CD4-positive, alpha-beta T cell treated with Interleukin-4 for 4 hours (primary cell): ENCODE measurements at regions not wholly inside any gene's neighbourhood (a gene's known extent, or its start where the extent isn't known, plus 50 kb on each side); places are given as distances from the start of the nearest gene placed in this dataset.
A peak's percentile ranks its signal among the peaks of the same experiment; 100 is the strongest.

ENCODE experiments used
- DNase-seq: peaks from one replicate; pipeline ENCODE4 v3.0.0-alpha.2; 2020

DNA sequence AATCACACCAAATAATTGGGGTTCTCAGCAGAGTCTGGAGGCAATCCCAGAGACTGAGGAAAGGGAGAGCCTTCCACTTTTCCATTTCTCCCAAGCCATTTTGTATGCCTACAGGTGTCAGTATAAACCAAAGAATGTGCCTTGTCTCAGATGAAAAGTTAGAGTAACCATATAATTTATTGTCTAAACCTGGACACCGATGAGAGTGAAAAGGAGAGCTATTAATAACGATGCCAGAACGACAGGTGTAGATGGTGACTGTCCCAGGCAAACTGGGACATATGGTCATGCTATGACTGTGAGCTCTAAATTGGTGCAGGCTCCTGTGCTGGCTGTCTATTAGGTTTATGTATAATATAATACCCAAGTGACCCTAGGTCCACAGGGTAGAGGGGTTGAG is 219.6 kb downstream of the ARHGAP12 start:
- no peak for DNase-seq

DNA sequence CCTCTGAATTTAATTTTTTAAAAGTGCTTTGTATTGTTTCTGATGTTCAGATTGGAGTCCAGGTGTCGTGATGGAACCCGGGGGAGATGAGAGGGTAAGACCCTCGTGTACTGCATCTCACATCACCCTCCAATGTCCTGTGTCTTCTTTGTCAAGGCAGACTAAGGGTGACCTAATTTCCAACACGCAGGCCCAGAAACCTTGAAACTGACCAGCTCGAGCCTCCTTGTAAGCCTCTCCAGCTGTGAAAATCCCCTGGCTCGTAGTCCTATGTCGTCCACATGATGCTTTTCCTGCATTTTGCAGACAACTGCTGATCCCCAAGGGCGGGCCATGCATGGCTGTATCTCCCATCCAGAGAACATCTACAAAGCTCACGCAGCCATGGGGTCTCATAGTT is 220.2 kb downstream of the ARHGAP12 start:
- DNase-seq, result no peak

DNA sequence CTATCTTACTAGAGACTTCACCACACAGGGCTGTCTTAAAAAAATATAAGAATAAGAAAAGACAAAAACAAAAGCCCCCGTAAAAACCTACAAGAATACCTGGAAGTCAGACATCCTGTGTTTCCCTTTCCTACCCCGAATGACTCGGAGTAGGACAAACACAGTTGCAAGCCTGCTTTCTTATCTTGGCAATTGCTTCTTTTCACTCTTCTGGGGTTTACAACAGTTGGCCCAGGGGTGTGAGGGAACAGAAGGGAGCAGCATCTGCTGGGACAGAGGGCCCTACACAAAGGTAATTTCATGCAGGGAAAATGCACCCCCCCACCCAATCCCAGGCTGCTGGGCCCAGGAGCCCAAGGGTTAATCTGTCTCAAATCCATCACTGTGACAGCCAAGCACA is 220.6 kb downstream of the ARHGAP12 start:
- no peak for DNase-seq

DNA sequence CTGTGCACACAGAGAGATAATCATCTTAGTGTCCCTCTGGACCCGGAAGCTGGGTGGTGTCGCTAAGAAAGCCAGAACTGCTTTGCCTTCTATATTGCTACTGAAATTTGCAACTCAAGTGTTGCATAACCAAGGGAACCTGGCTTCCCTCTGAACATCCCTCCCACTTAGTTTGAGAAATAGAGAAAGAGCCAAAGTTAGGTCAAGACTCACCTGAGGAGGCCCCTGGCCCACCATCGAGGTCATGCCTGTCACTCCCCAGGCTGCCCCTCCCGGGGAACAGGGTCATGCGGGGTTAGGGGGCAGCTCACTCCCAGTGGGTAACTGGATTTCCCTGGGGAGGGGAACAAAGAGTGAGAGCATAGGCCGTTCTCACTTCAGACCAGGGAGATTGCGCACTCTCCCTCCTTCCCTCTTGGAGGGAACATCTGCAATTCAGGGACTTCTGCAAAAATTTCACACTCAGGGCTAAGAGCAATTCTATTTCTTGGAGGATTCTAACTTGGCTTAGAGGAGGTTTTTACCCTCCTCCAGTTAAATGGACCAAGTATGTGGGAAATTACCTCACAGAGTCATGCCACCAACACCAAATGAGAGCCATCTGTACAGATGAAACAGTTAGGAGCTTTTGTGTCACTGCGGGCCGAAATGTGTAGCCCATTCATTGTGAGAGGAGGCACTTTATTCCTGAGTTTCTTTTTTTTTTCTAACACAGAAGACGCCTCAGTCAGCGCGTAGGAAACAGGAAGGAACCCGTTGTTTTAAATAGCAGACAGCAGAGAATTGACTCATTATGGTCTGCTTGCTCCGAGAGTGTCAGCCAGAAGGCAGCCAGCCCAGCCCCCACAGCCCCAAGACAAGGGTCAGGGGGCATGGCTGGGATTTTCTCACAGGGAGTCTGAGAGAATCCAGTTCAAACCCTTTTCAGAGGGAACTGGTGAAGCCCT is 221.3 kb downstream of the ARHGAP12 start:
- DNase-seq, result peak; percentile 24

DNA sequence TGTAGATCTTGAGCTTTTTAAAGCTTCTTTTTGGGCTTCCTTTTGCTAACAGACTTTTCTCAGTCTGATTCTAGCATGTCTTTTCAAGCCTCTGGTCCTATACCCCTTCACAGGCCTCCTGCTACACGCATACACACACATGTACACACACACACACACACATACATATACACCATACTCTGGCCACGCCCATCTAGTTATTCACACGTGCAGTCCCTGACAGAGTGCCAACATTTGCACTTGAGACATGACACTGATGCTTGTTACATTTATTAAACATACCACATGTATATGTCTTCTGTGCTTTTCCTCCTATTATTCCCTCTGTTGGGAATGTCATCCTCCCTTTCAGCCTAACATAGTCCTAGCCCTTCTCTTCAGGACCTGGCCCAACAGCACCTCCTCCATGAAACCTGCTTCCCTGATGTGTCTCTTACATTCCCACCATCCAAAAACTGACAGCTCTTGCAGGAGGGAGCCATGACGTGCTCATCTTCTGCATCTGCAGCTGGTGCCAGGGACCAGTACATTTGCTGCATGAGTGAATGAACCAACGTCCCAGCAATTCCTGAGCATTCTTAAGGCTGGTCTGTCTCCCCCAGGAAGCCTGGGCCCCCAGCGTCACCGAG is 222.1 kb downstream of the ARHGAP12 start:
- DNase-seq, result no peak

DNA sequence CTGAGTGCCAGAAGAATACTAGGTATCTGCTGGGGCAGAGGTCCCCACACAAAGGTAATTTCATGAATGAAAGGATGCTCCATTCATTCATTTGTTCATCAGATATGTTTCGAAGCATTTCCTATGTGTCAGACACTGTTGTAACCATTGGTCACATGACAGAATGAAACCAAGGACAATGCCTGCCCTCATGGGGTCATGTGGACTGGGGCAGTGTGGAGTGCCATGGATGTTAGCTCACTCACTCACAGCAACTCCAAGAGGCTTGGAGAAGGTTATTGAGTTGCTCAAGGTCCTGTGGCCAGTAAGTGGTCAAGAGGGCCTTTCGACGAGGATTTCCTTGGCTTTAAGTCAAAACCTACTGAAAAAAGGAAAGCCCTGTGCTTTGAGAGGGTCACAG is 223.5 kb downstream of the ARHGAP12 start:
- DNase-seq, result no peak

DNA sequence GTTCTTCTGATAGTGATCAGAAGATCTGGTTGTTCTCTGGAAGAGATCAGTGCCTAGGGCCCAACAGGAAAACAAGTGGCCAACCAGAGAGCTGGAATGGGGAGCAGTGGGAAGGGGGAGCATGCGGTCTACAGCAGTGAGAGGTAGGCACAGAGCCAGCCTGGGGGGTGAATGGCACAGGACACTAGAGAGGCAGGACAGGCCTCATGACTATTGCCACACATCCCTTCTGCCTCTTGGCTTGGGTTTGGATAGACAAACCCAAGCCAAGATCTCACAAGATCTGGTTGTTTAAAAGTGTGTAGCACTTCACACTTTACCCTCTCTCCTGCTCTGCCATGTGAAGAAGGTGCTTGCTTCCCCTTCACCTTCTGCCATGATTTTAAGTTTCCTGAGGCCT is 224.4 kb downstream of the ARHGAP12 start:
- DNase-seq, result no peak

DNA sequence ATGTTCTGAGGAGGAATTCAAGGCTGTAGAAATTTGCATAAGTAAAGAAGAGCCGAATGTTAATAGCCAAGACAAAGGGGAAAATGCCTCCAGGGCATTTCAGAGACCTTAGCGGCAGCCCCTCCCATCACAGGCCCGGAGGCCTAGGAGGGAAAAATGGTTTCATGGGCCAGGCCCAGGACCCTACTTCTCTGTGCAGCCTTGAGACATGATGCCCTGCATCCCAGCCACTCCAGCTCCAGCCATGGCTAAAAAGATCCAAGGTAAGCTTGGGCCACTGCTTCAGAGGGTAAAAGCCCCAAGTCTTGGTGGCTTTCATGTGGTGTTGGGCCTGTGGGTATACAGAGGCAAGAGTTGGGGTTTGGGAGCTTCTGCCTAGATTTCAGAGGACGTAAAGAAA is 225.7 kb downstream of the ARHGAP12 start:
- DNase-seq, result no peak

DNA sequence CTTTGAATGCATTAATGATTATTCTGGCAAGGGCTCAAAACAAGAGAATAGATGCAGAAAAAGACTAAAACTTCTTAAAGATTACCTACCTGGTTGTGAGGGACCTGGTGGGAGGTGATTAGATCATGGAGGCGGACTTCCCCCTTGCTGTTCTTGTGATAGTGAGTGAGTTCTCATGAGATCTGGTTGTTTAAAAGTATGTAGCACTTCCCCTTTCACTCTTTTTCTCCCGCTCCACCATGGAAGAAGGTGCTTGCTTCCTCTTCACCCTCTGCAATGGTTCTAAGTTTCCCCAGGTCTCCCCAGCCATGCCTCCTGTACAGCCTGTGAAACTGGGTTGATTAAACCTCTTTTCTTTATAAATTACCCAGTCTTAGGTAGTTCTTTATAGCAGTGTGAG is 226.6 kb downstream of the ARHGAP12 start:
- no peak for DNase-seq

DNA sequence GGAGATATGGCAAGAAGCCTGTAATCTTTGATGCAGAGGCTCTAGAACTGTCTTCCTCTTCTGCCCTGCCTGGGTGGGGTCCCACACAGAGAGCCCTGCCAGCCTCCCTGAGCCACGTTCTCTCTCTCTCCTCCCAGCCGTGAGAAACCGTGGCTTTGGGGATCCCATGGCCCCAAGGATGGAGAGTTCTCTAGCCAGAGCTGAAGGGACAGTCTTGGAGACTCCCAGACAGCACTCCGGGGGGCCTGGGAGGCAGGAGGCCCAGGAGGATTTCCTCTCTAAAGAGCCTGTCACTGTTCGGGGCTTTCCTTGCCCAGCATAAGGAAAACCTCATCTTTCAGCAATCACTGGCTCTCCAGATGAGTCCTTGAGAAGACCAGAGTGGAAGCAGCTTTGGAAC is 227.1 kb downstream of the ARHGAP12 start:
- DNase-seq, result no peak

DNA sequence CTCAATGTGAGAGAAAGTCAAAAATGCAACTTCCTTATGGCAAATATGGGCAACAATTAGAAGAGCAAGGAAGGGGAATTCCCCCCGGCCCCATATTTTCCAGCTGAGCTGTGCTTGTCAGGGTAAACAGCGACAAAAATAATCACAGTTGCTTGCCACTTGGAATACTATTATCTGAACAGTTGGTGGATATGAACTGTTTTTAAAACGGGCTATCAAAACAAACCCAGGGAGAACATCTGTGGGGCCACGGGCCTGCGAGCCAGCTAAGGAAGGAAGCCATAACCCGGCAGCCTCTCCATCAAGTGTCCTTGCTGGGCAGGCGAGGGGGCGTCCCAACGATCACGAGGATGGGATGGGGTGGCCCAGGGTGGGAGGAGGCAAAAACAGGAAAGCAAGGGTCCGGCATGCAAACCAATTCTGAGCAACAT is 228.4 kb downstream of the ARHGAP12 start:
- DNase-seq, result no peak

DNA sequence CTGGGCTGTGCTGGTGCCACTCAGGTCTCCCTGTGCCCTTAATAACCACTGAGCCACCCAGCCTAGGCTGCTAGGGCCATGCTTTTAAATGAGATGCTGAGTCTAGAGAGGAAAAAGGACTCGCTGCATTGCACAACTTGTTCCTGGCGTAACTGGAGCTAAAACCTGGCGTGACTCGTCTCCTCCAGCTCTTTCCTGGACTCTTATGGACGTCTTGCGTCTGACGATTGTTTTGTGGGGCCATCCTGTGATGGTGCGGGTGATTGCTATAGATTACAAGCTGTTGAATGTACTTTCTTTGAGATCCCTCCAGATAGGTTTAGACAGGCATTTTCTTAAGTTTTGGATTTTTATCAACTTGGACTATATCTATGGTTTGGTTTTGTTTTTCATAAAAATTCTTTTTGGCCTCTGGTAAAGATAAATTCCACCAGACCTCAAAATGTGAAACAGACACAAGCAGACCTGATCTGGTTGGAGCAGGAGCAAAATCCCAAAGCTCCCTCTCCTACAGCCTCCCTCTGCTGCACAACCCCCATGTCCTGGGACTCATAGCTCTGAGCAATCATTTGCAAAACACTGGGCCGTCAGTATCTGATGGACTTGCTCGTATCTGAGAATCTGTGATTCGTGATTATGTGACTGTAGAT is 230.3 kb downstream of the ARHGAP12 start:
- DNase-seq, result no peak

DNA sequence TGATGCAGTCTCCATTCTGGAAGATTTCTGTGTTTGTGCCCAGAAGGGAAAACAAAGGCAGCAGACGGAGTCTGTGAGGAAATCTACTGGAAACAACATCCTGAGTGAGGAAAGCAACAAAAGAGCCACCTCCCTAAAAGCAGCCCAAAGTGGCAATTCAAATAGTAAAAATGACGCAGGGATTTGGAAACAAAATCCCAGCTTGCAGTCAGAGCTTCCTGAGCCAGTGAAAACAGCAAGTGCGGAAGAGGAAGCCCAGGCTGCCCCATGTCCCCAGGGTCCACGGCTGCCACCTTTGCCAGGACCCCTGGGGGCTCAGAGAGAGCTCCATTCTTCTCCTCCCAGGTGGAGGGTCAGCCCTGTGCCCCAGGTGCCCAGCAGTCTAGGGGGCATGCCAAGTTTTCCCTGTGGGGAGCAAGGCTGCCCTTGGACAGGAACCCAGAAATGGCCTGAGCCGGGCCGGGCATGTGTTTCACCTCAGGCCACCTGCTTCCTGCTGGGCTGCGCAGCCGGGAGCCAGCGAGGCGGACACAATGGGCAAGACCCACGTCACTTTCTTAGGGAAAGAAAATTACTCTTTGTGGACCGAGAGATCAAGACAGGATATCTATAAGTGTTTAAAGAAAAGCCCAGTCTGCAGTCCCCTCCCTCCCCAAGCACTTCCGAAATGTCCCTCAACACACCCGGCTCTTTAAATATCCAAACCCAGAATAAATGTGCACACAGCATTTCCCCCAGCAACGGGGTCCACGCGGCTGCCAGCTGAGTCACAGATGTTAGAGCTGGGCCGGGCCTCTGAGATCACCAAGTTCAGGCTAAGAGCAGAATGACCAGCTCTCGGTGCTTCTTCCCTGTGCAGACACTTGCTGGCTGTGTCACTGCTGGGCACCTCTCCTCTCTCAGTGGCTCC is 231.1 kb downstream of the ARHGAP12 start:
- DNase-seq, result no peak

DNA sequence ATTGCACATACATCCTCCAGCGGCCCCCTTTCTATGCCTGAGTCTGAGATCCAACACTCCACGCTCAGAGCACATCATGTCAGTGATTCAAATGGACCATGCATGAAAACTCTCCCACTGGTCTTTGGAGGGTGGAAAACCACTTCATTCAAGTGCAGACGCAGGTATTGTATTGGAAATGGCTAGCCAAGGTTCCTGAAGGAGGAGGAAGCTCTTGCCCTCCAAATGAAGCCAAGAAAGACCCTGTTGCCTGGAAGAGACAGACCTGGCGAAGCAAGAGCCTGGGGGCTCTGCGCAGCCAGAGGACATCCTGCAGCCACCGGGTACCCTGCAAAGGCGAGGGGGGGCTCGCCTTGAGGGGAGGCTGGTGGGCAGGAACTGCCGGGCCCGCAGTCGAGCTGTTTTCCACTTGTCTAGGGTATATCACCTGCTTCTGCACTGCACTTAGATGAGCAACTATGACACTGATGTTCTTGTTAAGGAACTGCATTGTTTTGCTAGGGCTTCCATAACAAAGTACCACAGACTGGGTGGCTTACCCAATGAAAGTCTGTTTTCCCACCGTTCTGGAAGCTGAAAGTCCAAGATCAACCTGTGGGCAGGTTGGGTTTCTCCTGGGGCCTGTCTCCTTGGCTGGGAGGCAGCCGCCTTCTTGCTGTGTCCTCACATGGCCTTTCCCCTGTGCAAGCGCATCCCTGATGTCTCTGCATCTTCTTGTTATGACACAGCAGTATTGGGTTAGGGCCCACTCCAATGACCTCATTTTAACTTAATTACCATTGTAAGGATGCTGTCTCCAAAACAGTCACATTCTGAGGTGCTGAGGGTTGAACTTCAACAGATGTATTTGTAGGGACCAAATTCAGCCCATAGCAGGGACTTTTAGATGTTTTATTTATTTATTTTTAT is 233.4 kb downstream of the ARHGAP12 start:
- DNase-seq, result no peak

DNA sequence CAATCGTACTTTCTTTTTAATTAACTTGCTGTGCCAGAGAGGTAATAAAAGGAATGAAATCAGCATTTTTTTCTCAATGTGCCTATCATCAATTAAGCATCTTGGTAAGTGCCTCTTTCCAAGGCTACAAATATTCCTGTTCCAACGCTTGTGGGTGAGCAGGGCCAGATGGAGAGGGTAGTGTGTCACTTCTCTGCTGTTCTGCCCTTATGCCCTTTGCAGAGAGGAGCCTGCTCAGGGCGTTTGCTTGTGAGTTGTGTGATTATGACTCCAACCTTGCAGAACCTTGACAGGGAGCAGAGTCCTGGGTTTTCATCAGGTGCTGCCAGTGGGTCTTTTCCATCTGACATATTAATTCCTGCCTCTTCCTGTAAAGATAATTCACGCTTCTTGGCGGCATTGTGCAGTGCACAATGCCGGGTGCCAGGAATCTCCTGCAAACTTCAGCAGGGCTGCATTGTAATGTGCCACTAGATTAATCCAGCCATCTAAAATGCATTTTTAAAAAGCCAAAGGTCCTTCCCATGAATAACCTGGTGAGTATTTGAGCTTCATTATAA is 234.4 kb downstream of the ARHGAP12 start:
- no peak for DNase-seq

DNA sequence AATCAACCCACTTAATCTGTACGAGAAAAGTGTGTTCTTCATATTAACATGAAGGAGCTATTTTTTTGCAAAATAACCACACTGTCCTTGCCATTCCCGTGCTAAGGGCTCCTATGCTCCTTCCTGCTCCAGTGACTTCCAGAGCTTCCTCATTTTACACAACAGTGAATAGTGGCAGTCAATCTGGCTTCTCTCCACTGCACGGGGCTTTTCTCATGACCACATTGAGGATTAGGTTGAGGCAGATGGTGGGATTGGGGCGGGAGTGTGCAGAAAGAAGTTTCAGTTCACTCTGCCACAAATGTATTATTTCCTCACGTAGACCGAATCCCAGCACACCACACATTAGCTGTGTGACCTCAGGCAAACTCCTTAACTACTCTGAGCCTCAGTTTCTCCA is 235.1 kb downstream of the ARHGAP12 start:
- DNase-seq, result no peak

DNA sequence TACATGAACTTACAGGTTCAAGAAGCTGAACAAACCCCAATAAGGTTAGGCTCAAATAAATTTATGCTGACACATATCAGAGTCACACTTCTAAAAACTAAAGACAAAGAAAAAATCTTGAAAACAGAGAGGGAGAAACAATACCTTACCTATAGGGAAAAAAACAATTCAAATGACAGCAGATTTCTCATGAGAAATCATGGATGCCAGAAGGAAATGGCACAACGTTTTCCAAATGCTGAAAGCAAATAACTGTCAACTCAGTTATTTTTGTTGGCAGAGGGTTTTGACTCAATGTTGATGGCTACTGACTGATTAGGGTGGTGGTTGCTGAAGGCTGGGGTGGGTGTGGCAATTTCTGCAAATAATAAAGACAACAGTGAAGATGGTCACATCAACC is 239.4 kb downstream of the ARHGAP12 start:
- no peak for DNase-seq

DNA sequence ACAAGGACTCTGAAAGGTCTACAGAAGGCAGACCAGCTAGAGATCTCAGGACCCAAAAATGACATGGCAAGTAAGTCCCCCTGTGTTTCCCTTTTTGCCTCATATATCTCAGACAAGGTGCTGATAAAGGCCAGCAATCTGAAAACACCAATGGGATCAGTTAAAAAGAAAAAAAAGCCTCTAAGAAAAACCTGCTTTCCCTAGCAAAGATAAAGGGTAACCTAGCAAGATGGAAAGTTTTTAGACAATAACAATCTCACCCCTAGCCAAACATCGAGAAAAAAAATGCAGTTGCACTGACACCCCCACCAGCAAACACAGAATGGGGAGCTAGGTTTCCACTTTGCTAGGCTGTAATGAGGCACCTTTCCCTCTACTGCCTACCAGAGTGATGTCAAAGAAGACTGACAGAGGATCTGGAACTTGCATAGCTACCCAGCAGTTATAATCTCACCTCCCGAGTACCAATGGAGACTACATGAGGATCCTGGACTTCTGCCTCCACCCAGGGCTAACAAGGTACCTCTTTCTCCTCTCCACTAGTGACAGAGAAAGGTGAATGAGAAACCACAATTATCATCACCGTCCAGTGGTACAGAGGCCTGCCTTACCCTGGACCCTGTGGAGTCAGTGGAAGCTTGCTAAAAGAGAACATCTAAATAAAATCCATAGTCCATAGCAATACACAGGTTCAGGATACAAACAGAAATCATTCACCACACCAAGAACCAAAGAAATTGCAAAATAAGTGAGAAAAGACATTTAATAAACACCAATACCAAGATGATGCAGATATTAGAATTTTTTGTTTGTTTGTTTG is 240.8 kb downstream of the ARHGAP12 start:
- no peak for DNase-seq

DNA sequence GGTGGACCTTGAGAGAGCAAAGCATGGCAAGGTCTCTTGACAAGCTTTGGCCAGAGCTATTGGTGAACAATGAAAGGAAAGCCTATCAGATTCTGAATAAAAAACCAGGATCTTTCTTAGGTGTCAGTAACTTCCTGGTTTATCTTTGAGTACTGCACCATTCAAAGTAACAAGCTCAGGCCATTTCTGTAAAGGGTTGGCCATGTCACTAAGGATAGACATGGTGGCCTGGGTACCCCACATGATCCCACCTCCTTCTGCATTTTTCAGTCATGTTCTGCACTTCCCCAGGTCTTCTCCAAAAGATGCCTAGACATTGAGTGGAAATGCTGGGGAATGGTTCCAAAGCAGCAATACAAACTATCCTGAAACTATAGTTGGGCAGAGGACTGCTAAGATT is 242.0 kb downstream of the ARHGAP12 start:
- DNase-seq, result no peak

DNA sequence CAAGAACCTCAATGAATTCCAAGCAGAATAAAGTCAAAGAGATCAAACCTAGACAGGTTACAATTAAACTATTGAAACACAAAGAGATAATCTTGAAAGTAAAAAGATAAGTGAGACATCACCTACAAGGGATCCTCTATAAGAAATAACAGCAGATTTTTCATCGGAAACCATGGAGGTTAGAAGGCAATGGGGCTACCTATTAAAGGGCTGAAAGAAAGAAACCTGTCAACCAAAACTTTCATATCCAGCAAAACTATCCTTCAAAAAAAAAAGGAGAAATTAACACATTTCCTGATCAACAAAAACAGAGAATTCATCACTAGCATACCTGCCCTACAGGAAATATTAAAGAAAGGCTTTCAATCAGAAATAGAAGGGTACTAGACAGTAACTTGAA is 244.9 kb downstream of the ARHGAP12 start:
- no peak for DNase-seq
